ENCODE measurements at regions not wholly inside any gene's neighbourhood (a gene's known extent, or its start where the extent isn't known, plus 50 kb on each side); places are given as distances from the start of the nearest gene placed in this dataset.

GRCh38 chr3:154794814-154795445 is 285.2 kb upstream of the MME start:
- no peaks in the 10 kb centered on the region for H3K36me3 Mint-ChIP-seq (ENCODE audit: unreplicated experiment)
- H3K9me3 Mint-ChIP-seq (ENCODE audit: unreplicated experiment): no peaks in the 10 kb centered on the region
- DNase-seq (ENCODE audit: extremely low spot score, unreplicated experiment): no peak
- TF ChIP-seq CTCF (IDR thresholded peaks at IDR 0.05): no peak
- no peaks in the 10 kb centered on the region for H3K27me3 Mint-ChIP-seq (ENCODE audit: unreplicated experiment)
- H3K27ac Mint-ChIP-seq (ENCODE audit: unreplicated experiment): no peak overlapping the region
- H3K4me3 Mint-ChIP-seq (ENCODE audit: unreplicated experiment): no peak overlapping the region
- H3K4me1 Mint-ChIP-seq (ENCODE audit: unreplicated experiment): peaks cover 12% of the 10 kb centered on the region

- Mint-ChIP-seq H3K4me3 (ENCODE audit: unreplicated experiment) (no peak overlapping the region), H3K27me3 (ENCODE audit: unreplicated experiment) (no peaks in the 10 kb centered on the region), H3K36me3 (ENCODE audit: unreplicated experiment) (no peaks in the 10 kb centered on the region), H3K27ac (ENCODE audit: unreplicated experiment) (no peak overlapping the region), H3K9me3 (ENCODE audit: unreplicated experiment) (no peaks in the 10 kb centered on the region), H3K4me1 (ENCODE audit: unreplicated experiment) (peaks cover 8% of the 10 kb centered on the region)
- TF ChIP-seq CTCF (IDR thresholded peaks at IDR 0.05): no peak
- DNase-seq (ENCODE audit: extremely low spot score, unreplicated experiment): no peak
These were observed 285.7 kb upstream of the MME start for GRCh38 chr3:154794391-154794790.

GRCh38 chr3:154792828-154793227 is 287.3 kb upstream of the MME start:
- H3K4me1 Mint-ChIP-seq (ENCODE audit: unreplicated experiment): peaks cover 8% of the 10 kb centered on the region
- TF ChIP-seq CTCF (IDR thresholded peaks at IDR 0.05): no peak
- H3K4me3 Mint-ChIP-seq (ENCODE audit: unreplicated experiment): no peak overlapping the region
- H3K36me3 Mint-ChIP-seq (ENCODE audit: unreplicated experiment): no peaks in the 10 kb centered on the region
- DNase-seq (ENCODE audit: extremely low spot score, unreplicated experiment): no peak
- no peak overlapping the region for H3K27ac Mint-ChIP-seq (ENCODE audit: unreplicated experiment)
- H3K27me3 Mint-ChIP-seq (ENCODE audit: unreplicated experiment): no peaks in the 10 kb centered on the region
- H3K9me3 Mint-ChIP-seq (ENCODE audit: unreplicated experiment): no peaks in the 10 kb centered on the region

GRCh38 chr3:154791611-154792010 is 288.5 kb upstream of the MME start:
- no peak overlapping the region for H3K4me3 Mint-ChIP-seq (ENCODE audit: unreplicated experiment)
- no peaks in the 10 kb centered on the region for H3K36me3 Mint-ChIP-seq (ENCODE audit: unreplicated experiment)
- DNase-seq (ENCODE audit: extremely low spot score, unreplicated experiment): no peak
- no peaks in the 10 kb centered on the region for H3K27me3 Mint-ChIP-seq (ENCODE audit: unreplicated experiment)
- H3K27ac Mint-ChIP-seq (ENCODE audit: unreplicated experiment): no peak overlapping the region
- no peaks in the 10 kb centered on the region for H3K9me3 Mint-ChIP-seq (ENCODE audit: unreplicated experiment)
- no peak for TF ChIP-seq CTCF (IDR thresholded peaks at IDR 0.05)
- H3K4me1 Mint-ChIP-seq (ENCODE audit: unreplicated experiment): peaks cover 8% of the 10 kb centered on the region

GRCh38 chr3:154786724-154787123 is 293.4 kb upstream of the MME start:
- H3K4me3 Mint-ChIP-seq (ENCODE audit: unreplicated experiment): no peak overlapping the region

More at GRCh38 chr3:154786724-154787123, 293.4 kb upstream of the MME start:
- Mint-ChIP-seq H3K9me3 (ENCODE audit: unreplicated experiment) (no peaks in the 10 kb centered on the region), H3K27ac (ENCODE audit: unreplicated experiment) (no peak overlapping the region), H3K27me3 (ENCODE audit: unreplicated experiment) (peaks cover 3% of the 10 kb centered on the region), H3K4me1 (ENCODE audit: unreplicated experiment) (no peaks in the 10 kb centered on the region), H3K36me3 (ENCODE audit: unreplicated experiment) (no peaks in the 10 kb centered on the region)
- DNase-seq (ENCODE audit: extremely low spot score, unreplicated experiment): no peak
- no peak for TF ChIP-seq CTCF (IDR thresholded peaks at IDR 0.05)
